Nephron (organoid): ENCODE measurements at regions not wholly inside any gene's neighbourhood (a gene's known extent, or its start where the extent isn't known, plus 50 kb on each side); places are given as distances from the start of the nearest gene placed in this dataset.
A peak's percentile ranks its signal among the peaks of the same experiment; 100 is the strongest.

Experiments used
- H3K27ac Mint-ChIP-seq, 3 experiments: 2 replicates each; pipeline ENCODE4 v1.8.0; 2020; ENCODE audit warnings: mixed read lengths in 3 of 3, mild to moderate bottlenecking in 2 of 3, moderate library complexity in 1 of 3
- H3K27me3 Mint-ChIP-seq: 2 replicates; pipeline ENCODE4 v1.8.0; 2021; ENCODE audit warnings: low read depth, mild to moderate bottlenecking, moderate library complexity, mixed read lengths
- H3K36me3 Mint-ChIP-seq: 2 replicates; pipeline ENCODE4 v1.8.0; 2020; ENCODE audit warnings: low read depth, mixed read lengths
- H3K4me1 Mint-ChIP-seq: 2 replicates; pipeline ENCODE4 v1.8.0; 2020; ENCODE audit warnings: mixed read lengths
- H3K4me3 Mint-ChIP-seq, 3 experiments: 2 replicates each; pipeline ENCODE4 v1.8.0; 2020; ENCODE audit warnings: mild to moderate bottlenecking in 3 of 3, mixed read lengths in 3 of 3, moderate library complexity in 2 of 3
- H3K9me3 Mint-ChIP-seq: 2 replicates; pipeline ENCODE4 v1.8.0; 2020; ENCODE audit warnings: mixed read lengths
- CTCF ChIP-seq, 3 experiments: fragments of 200-600 bp; sonication (generic); IDR thresholded peaks; one replicate each; pipeline ENCODE4 v1.5.0; 2021; ENCODE audit warnings: antibody characterized with exemption in 3 of 3; ENCODE audit not compliant: unreplicated experiment in 3 of 3

- no peak for TF ChIP-seq CTCF (IDR thresholded peaks at IDR 0.05; ENCODE audit: unreplicated experiment in 3 of 3)
- no peaks in the 10 kb centered on the region for H3K9me3 Mint-ChIP-seq
- H3K36me3 Mint-ChIP-seq = no peaks in the 10 kb centered on the region
- peaks cover 4% of the 10 kb centered on the region for H3K27me3 Mint-ChIP-seq
- H3K4me1 Mint-ChIP-seq = no peaks in the 10 kb centered on the region
- H3K4me3 Mint-ChIP-seq = no peak overlapping the region
- H3K27ac Mint-ChIP-seq = no peak overlapping the region
These were observed 887.3 kb downstream of the TDRD15 start for GRCh38 chr2:22011048-22011447.

- no peaks in the 10 kb centered on the region for H3K36me3 Mint-ChIP-seq
- H3K4me1 Mint-ChIP-seq = no peaks in the 10 kb centered on the region
- no peaks in the 10 kb centered on the region for H3K9me3 Mint-ChIP-seq
- TF ChIP-seq CTCF (IDR thresholded peaks at IDR 0.05; ENCODE audit: unreplicated experiment in 3 of 3) = no peak
- no peak overlapping the region for H3K4me3 Mint-ChIP-seq
- peak overlapping the region in 1 of 3 experiments; percentile 9 for H3K27ac Mint-ChIP-seq
- H3K27me3 Mint-ChIP-seq = no peaks in the 10 kb centered on the region
These were observed 896.4 kb downstream of the TDRD15 start for GRCh38 chr2:22020091-22020742.

- Mint-ChIP-seq H3K27ac (peak overlapping the region in 2 of 3 experiments; percentile 4 to 67), H3K27me3 (no peaks in the 10 kb centered on the region), H3K9me3 (no peaks in the 10 kb centered on the region), H3K4me1 (peaks cover 7% of the 10 kb centered on the region), H3K36me3 (no peaks in the 10 kb centered on the region), H3K4me3 (no peak overlapping the region)
- TF ChIP-seq CTCF (IDR thresholded peaks at IDR 0.05; ENCODE audit: unreplicated experiment in 3 of 3) = no peak
These were observed 903.7 kb downstream of the TDRD15 start for GRCh38 chr2:22027345-22028005.

GRCh38 chr2:22035361-22035830, 911.6 kb downstream of the TDRD15 start:
- Mint-ChIP-seq H3K27ac (peak overlapping the region; percentile 74 to 80 (median 75)), H3K36me3 (no peaks in the 10 kb centered on the region)

GRCh38 chr2:22037274-22037673, 913.5 kb downstream of the TDRD15 start:
- peaks cover 24% of the 10 kb centered on the region for H3K4me1 Mint-ChIP-seq
- TF ChIP-seq CTCF (IDR thresholded peaks at IDR 0.05; ENCODE audit: unreplicated experiment in 3 of 3) = no peak
- H3K4me3 Mint-ChIP-seq = peak overlapping the region in 1 of 3 experiments; percentile 25
- H3K27me3 Mint-ChIP-seq = no peaks in the 10 kb centered on the region
- peak overlapping the region in 2 of 3 experiments; percentile 56 to 57 for H3K27ac Mint-ChIP-seq
- peaks cover 7% of the 10 kb centered on the region for H3K9me3 Mint-ChIP-seq
- no peaks in the 10 kb centered on the region for H3K36me3 Mint-ChIP-seq

More at GRCh38 chr2:22035361-22035830, 911.6 kb downstream of the TDRD15 start:
- Mint-ChIP-seq H3K4me1 (peaks cover 24% of the 10 kb centered on the region), H3K4me3 (no peak overlapping the region), H3K27me3 (no peaks in the 10 kb centered on the region), H3K9me3 (peaks cover 7% of the 10 kb centered on the region)
- TF ChIP-seq CTCF (IDR thresholded peaks at IDR 0.05; ENCODE audit: unreplicated experiment in 3 of 3) = no peak
